HG03280 (cell line): ENCODE measurements at regions not wholly inside any gene's neighbourhood (a gene's known extent, or its start where the extent isn't known, plus 50 kb on each side); places are given as distances from the start of the nearest gene placed in this dataset.

Experiments
- ATAC-seq: cut with Tn5 transposase; IDR thresholded peaks from one replicate; pipeline ENCODE4 v1.9.1; 2021; ENCODE audit warnings: mild to moderate bottlenecking, moderate library complexity; ENCODE audit not compliant: unreplicated experiment

DNA sequence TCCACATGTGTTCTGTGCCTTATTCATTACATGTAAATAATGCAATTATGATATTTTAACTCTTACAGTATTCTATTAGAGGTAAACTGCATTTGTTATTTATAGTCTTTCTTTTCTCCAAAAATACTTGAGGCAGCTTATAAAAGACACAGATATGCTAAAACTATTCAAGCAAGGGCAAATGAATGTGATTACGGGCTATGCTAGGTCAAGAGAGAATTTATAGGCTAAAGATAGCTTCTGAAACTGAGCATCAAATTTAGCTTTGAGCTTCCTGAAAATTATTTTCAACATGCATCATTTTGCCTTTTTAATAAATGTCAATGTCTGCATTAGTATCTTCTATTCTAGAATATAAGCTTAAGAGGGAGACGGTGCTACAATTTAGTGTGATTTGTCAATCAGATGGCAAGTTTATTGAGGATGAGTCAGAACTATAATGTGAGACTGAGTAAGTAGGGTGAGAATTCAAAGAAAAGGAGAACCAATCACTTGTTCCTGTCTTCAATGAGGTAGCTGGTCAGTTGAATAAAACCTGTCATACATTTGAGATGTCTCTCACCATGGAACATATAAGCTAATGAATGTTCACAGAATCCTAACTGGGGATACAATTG lies 669.4 kb upstream of the CITED2 start:
- ATAC-seq, result no peak

GRCh38 chr6:140043357-140043756 lies 668.9 kb upstream of the CITED2 start:
- no peak for ATAC-seq

DNA sequence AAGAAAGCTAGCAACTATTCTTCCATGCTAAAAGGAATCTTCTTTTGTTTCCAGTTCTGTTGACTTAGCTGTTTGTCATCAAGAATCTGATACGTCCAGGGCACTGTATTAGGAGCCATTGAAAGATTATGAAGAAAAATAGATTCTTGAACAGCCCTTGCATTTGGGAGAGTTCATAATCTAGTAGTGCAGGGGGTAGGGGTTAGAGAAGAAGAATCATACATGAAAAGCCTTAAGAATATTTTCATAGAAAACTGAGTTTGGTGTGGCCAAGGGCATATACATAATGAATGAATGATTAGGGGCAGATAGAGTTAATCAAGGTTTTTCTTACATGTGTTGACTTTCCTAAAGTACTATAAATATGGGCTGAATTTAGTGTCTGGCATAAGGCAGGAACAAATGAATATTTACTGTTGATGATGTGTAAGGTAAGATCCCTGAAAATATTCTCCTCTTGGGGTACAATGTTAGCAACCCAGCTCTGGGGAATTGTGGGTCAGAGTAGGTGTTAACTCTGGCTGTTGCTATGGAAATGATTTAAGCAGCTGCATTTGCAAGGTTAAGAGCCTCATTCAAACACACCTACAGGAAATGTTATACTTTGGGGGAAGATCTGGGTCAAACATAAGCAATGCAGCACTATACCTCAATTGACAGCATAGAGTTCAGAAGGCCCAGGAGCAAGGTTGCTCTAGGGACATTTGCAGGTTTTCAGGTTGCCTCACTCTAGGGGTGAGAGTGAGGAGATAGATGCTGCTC lies 667.3 kb upstream of the CITED2 start:
- ATAC-seq, result no peak

GRCh38 chr6:140041056-140041455 lies 666.6 kb upstream of the CITED2 start:
- ATAC-seq, result no peak

- ATAC-seq, result no peak
These were observed 665.9 kb upstream of the CITED2 start for GRCh38 chr6:140040396-140040795.

GRCh38 chr6:140039364-140039763 lies 664.9 kb upstream of the CITED2 start:
- no peak for ATAC-seq

DNA sequence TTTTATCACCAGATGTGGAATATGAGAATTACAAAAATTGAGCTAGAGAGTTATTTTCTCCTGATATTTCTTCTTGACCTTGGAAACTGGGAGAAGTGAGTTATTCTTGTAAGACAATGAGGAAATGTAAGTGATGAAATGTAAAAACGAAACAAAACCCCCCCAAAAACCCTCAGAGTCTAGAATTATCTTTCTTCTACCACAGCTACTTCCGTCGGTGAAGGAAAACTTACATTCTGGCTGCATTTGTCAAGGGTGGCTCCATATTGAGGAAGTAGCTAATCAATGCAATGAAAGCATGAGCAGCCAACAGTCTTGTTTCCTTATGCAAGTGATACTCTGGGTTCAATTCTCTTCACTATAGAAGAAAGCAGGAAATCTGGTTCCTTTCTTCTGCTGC lies 661.7 kb upstream of the CITED2 start:
- ATAC-seq, result no peak

DNA sequence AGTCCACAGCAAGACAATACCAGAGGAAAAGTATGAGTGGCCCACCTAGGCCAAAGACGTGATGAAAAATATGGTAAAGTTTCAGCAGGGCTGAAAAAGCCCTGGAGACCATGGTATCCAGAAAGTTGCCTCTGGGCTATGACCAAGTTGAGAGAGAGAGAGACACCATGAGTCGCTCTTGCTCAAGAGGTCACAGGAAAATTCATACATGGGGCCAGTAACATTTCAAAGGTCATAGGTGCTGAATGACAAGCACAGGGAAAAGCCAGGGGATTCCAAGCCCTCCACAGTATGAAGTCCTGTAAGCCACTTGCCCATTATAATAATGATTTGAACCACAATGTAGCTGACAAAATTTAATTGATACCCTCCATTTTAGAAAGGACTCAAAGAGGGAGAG lies 657.7 kb upstream of the CITED2 start:
- no peak for ATAC-seq

- ATAC-seq, result no peak
These were observed 655.1 kb upstream of the CITED2 start for GRCh38 chr6:140029551-140029950.

DNA sequence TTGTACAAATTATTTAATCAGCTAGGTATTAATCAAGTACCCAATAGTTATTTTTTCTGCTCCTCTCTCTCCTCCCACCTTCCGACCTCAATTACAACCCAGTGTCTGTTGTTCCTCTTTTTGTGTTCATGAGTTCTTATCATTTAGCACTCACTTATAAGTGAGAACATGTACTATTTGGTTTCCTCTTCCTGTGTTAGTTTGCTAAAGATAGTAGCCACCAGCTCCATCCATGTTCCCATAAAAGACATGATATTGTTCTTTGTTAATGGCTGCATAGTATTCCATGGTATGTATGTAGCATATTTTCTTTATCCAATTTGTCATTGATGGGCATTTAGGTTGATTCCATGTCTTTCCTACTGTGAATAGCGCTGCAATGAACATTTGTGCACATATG lies 652.8 kb upstream of the CITED2 start:
- ATAC-seq, result no peak

- ATAC-seq, result no peak
These were observed 652.1 kb upstream of the CITED2 start for GRCh38 chr6:140026546-140026945.

DNA sequence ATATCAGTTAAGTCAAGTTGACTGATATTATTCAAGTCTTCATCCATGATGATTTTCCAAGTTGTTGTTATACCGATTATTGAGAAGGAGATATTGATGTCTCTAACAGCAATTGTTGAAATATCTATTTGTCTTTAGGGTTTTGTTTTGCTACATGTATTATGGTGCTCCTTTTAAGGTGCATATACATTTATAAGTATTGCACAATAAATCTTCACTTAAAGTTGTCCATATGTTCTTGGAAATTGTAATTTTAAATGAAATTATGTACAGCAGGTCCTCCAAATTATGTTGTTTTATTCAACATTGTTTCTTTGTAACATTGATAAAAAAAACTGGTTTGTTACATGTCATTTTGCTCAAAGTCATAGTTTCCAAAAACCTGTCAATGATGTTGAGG lies 650.7 kb upstream of the CITED2 start:
- ATAC-seq, result no peak

DNA sequence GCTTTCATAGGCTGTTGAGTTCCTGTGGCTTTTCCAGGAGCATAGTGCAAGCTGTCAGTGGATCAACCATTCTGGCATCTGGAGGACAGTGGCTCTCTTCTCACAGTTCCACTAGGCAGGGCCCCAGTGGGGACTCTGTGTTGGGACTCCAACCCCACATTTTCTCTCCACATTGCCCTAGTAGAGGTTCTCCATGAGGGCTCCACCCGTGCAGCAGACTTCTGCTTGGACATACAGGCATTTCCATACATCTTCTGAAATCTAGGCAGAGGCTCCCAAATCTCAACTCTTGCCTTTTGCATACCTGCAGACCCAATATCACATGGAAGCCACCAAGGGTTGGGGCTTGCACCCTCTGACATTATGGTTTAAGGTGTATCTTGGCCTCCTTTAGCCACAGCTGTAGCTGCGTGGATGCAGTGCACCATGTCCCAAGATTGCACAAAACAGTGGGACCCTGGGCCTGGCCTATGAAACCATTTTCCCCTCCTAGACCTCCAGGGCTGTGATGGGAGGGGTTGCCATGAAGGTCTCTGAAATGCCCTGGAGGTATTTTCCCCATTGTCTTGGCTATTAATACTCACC lies 645.9 kb upstream of the CITED2 start:
- ATAC-seq, result no peak

GRCh38 chr6:140018588-140018987 lies 644.1 kb upstream of the CITED2 start:
- ATAC-seq, result no peak

- ATAC-seq, result no peak
These were observed 643.0 kb upstream of the CITED2 start for GRCh38 chr6:140017470-140017869.

GRCh38 chr6:140012150-140012549 lies 637.7 kb upstream of the CITED2 start:
- no peak for ATAC-seq

GRCh38 chr6:140011537-140011936 lies 637.1 kb upstream of the CITED2 start:
- ATAC-seq, result no peak

DNA sequence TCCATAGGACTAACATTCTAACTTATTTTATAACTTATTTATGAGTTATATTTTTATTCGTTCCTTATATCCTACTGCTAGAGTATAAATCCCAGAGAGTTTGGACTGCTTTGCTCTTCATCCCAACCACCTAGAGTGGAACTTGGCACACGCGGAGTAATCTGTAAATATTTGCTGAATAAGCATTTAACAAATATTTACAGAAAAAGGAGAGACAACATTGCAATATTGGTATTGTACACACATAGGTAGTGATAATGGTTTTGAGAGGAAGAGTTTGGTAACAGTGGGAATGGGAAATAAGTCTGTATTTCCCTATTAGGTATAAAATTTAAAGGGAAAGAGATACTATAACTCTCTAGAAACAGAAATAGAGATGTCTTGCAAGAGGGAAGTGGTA lies 634.8 kb upstream of the CITED2 start:
- no peak for ATAC-seq

DNA sequence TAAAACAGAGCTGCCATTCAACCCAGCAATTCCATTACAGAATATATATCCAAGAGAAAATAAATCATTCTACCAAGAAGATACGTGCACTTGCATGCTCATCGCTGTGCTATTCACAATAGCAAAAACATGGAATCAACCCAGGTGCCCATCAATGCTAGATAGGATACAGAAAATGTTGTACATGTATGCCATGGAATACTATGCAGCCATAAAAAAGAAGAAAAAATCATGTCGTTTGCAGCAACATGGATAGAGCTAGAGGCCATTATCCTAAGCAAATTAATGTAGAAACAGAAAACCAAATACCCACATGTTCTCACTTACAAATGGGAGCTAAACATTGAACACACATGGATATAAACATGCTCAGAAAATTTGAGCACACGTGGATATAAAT lies 633.1 kb upstream of the CITED2 start:
- no peak for ATAC-seq

DNA sequence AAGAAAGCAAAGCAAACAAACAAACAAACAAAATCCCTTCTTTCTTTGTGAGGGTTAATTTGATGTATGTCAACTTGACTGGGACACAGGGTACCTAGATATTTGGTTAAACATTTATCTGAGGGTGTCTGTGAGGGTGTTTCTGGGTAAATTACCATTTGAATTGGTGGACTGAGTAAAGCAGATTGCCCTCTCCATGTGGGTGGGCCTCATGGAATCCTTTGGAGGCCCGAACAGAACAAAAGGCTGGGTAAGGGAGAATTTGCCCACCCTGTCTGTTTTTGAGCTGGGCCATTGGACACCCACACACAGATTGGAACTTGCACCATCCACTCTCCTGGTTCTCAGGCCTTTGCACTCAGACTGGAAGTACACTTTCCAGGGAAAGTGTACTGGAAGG lies 628.8 kb upstream of the CITED2 start:
- no peak for ATAC-seq

DNA sequence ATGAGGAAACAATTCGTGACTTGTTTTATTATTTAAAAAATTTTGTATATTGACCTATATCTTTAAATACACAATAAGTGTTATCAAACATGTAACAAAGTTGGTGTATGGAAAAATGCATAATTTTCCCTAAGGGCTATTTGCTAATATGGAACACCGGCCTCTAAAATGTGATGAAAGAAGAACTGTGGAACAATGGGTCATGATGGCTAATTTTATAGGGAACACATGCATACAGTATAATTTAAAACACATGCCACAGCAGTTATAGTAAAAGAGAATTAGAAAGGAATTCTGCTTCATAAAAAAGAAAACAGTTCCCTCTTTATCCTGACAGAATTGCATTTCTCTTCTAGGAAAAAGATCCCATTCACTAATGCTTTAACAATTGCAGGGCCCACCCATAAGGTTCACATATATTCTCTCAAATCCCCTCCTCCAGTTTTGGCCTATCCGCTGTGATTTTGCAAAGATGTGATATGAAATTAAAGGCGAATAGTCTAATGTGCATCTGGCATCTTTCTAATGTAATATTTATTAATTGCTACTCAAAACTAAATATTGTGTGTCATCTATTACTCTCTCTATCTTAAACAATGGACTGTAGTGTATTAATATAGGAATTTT lies 628.1 kb upstream of the CITED2 start:
- no peak for ATAC-seq

- ATAC-seq, result no peak
These were observed 627.4 kb upstream of the CITED2 start for GRCh38 chr6:140001821-140002341.
